ENCODE measurements at regions not wholly inside any gene's neighbourhood (a gene's known extent, or its start where the extent isn't known, plus 50 kb on each side); places are given as distances from the start of the nearest gene placed in this dataset.

- TF ChIP-seq CTCF (IDR thresholded peaks at IDR 0.05; ENCODE audit: unreplicated experiment): no peak
- no peak overlapping the region for H3K4me3 Mint-ChIP-seq (ENCODE audit: unreplicated experiment)
- no peaks in the 10 kb centered on the region for H3K27me3 Mint-ChIP-seq (ENCODE audit: insufficient read depth, unreplicated experiment)
- peaks cover 7% of the 10 kb centered on the region for H3K36me3 Mint-ChIP-seq (ENCODE audit: insufficient read depth, unreplicated experiment)
- ChIA-PET CTCF (interaction anchor here (0.6 kb wide), 1 partner anchor 1245 kb away, joined by 3 read pairs; no protein-coding TSS in a partner anchor), POLR2A (no interaction called here)
- BruUV-seq (replicated peaks): no TSS peak
- DNase-seq (ENCODE audit: unreplicated experiment): peak; percentile 26
- intact Hi-C loops (cut with micrococcal nuclease): no loop called here
- no peaks in the 10 kb centered on the region for H3K9me3 Mint-ChIP-seq (ENCODE audit: unreplicated experiment)
- peaks cover 39% of the 10 kb centered on the region for H3K4me1 Mint-ChIP-seq (ENCODE audit: insufficient read depth, unreplicated experiment)
- peak overlapping the region; percentile 59 for H3K27ac Mint-ChIP-seq (ENCODE audit: low read depth, unreplicated experiment)
These were observed 51.9 kb upstream of the PTPRK start for GRCh38 chr6:128572294-128572693.

- no peaks in the 10 kb centered on the region for H3K27me3 Mint-ChIP-seq (ENCODE audit: insufficient read depth, unreplicated experiment)
- H3K9me3 Mint-ChIP-seq (ENCODE audit: unreplicated experiment): no peaks in the 10 kb centered on the region
- CTCF ChIA-PET: interaction anchor here (0.6 to 0.7 kb wide), 3 partner anchors 221 to 1336 kb away, joined by 3 read pairs; no protein-coding TSS in a partner anchor
- H3K27ac Mint-ChIP-seq (ENCODE audit: low read depth, unreplicated experiment): peak overlapping the region; percentile 66
- peaks cover 34% of the 10 kb centered on the region for H3K4me1 Mint-ChIP-seq (ENCODE audit: insufficient read depth, unreplicated experiment)
- no peak for TF ChIP-seq CTCF (IDR thresholded peaks at IDR 0.05; ENCODE audit: unreplicated experiment)
- POLR2A ChIA-PET: interaction anchor here (0.7 to 2.9 kb wide), 6 partner anchors 22 to 50 kb away, joined by 3 to 16 read pairs (median 4); partner anchors contain the start of gene PTPRK
- peak; percentile 16 for DNase-seq (ENCODE audit: unreplicated experiment)
- H3K36me3 Mint-ChIP-seq (ENCODE audit: insufficient read depth, unreplicated experiment): peaks cover 7% of the 10 kb centered on the region
- BruUV-seq (replicated peaks): no TSS peak
- H3K4me3 Mint-ChIP-seq (ENCODE audit: unreplicated experiment): peak overlapping the region; percentile 43
- intact Hi-C loops (cut with micrococcal nuclease): no loop called here
These were observed 50.3 kb upstream of the PTPRK start for GRCh38 chr6:128570680-128571063.

GRCh38 chr6:128569732-128570679, 49.6 kb upstream of the PTPRK start:
- DNase-seq (ENCODE audit: unreplicated experiment): peak; percentile 93
- H3K4me1 Mint-ChIP-seq (ENCODE audit: insufficient read depth, unreplicated experiment): peaks cover 34% of the 10 kb centered on the region

More at GRCh38 chr6:128569732-128570679, 49.6 kb upstream of the PTPRK start:
- Mint-ChIP-seq H3K27me3 (ENCODE audit: insufficient read depth, unreplicated experiment) (no peaks in the 10 kb centered on the region), H3K27ac (ENCODE audit: low read depth, unreplicated experiment) (peak overlapping the region; percentile 66), H3K4me3 (ENCODE audit: unreplicated experiment) (peak overlapping the region; percentile 43), H3K36me3 (ENCODE audit: insufficient read depth, unreplicated experiment) (peaks cover 7% of the 10 kb centered on the region), H3K9me3 (ENCODE audit: unreplicated experiment) (no peaks in the 10 kb centered on the region)
- CTCF ChIA-PET: interaction anchor here (0.6 to 0.7 kb wide), 5 partner anchors 60 to 1337 kb away, joined by 3 read pairs; no protein-coding TSS in a partner anchor
- POLR2A ChIA-PET: interaction anchor here (0.7 to 2.9 kb wide), 8 partner anchors 11 to 99 kb away, joined by 3 to 16 read pairs (median 4); partner anchors contain the start of gene PTPRK
- no TSS peak for BruUV-seq (replicated peaks)
- TF ChIP-seq CTCF (IDR thresholded peaks at IDR 0.05; ENCODE audit: unreplicated experiment): no peak
- intact Hi-C loops (cut with micrococcal nuclease): loop anchor here (2.0 kb wide), 1 partner anchor 49 kb away; the partner anchor contains the start of gene PTPRK

Data from MCF 10A (cell line).